ENCODE measurements at regions not wholly inside any gene's neighbourhood (a gene's known extent, or its start where the extent isn't known, plus 50 kb on each side); places are given as distances from the start of the nearest gene placed in this dataset.

DNA sequence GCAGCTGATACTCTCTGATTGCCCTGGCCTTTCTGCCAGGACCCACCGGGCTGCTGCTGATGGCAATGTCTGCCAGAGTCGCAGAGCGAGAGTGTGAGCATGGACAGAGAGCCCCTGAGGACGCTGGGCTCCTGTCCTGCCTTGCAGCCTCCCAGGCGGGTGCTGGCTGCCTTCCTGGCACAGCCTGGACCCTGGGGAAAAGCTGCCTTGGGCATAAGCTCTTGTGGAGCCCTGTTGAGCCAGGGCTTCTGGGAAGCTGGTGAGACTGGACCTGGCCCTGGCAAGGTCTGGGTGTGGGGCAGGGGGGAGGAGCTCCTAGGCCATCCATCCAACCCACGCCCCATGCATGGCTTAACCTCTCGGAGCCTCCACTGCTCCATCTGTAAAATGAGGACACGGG is 105.8 kb upstream of the WNT4 start:
- TF ChIP-seq, protein P1, sequence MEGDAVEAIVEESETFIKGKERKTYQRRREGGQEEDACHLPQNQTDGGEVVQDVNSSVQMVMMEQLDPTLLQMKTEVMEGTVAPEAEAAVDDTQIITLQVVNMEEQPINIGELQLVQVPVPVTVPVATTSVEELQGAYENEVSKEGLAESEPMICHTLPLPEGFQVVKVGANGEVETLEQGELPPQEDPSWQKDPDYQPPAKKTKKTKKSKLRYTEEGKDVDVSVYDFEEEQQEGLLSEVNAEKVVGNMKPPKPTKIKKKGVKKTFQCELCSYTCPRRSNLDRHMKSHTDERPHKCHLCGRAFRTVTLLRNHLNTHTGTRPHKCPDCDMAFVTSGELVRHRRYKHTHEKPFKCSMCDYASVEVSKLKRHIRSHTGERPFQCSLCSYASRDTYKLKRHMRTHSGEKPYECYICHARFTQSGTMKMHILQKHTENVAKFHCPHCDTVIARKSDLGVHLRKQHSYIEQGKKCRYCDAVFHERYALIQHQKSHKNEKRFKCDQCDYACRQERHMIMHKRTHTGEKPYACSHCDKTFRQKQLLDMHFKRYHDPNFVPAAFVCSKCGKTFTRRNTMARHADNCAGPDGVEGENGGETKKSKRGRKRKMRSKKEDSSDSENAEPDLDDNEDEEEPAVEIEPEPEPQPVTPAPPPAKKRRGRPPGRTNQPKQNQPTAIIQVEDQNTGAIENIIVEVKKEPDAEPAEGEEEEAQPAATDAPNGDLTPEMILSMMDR (IDR thresholded peaks at IDR 0.05): no peak
- TF ChIP-seq EZH2 (IDR thresholded peaks at IDR 0.05; ENCODE audit: borderline replicate concordance, insufficient read depth, low read depth, low read length, poor library complexity, severe bottlenecking): no peak
